Skeletal muscle satellite cell (primary cell): ENCODE measurements at regions not wholly inside any gene's neighbourhood (a gene's known extent, or its start where the extent isn't known, plus 50 kb on each side); places are given as distances from the start of the nearest gene placed in this dataset. TPM values are rescaled to one million over a fixed set of nuclear protein-coding genes. Genes with fewer than 3 reads are reported as not detected.
"Not testable (repeated sequence)": the region's sequence is repeated elsewhere in the genome, so short reads cannot be mapped to it uniquely, and the experiment has no call there.

Experiments
- H3K27me3 ChIP-seq: 2 replicates; pipeline ENCODE4 v1.7.0; 2013; ENCODE audit warnings: low read length; ENCODE audit not compliant: control insufficient read depth, insufficient read depth
- H3K36me3 ChIP-seq: 2 replicates; pipeline ENCODE4 v1.7.0; 2013; ENCODE audit warnings: mild to moderate bottlenecking, control low read depth, low read length; ENCODE audit not compliant: insufficient read depth
- H3K4me1 ChIP-seq: 2 replicates; pipeline ENCODE4 v1.7.0; 2013; ENCODE audit warnings: low read length; ENCODE audit not compliant: control insufficient read depth, insufficient read depth
- H3K4me2 ChIP-seq: 2 replicates; pipeline ENCODE4 v1.7.0; 2013; ENCODE audit warnings: mild to moderate bottlenecking, low read length
- H3K4me3 ChIP-seq: 2 replicates; pipeline ENCODE4 v1.7.0; 2013; ENCODE audit warnings: low read length
- H3K9ac ChIP-seq: 2 replicates; pipeline ENCODE4 v1.7.0; 2013; ENCODE audit warnings: mild to moderate bottlenecking, low read depth, low read length, moderate library complexity
- H3K9me3 ChIP-seq: replicated peaks from 2 replicates; pipeline ENCODE4 v1.7.0; 2013; ENCODE audit warnings: mild to moderate bottlenecking, control low read depth, low read length
- small RNA-seq: library from RNA; depleted of rRNA; stranded (forward); fragments of <200 nt; gene quantifications from one replicate; pipeline ENCODE3, GENCODE V24; 2012

GRCh38 chr15:56792211-56792610, 58.9 kb upstream of the ZNF280D start:
- no peak overlapping the region for H3K9ac ChIP-seq

GRCh38 chr15:56791521-56791920, 58.2 kb upstream of the ZNF280D start:
- not testable (repeated sequence) for H3K27me3 ChIP-seq, H3K4me3 ChIP-seq, H3K9ac ChIP-seq, H3K9me3 ChIP-seq, H3K36me3 ChIP-seq, H3K4me2 ChIP-seq, H3K4me1 ChIP-seq

More at GRCh38 chr15:56792211-56792610, 58.9 kb upstream of the ZNF280D start:
- H3K4me3 ChIP-seq, result no peak overlapping the region
- H3K9me3 ChIP-seq, result no peaks in the 10 kb centered on the region
- no peak overlapping the region for H3K4me2 ChIP-seq
- no peaks in the 10 kb centered on the region for H3K36me3 ChIP-seq
- no peaks in the 10 kb centered on the region for H3K27me3 ChIP-seq
- peaks cover 6% of the 10 kb centered on the region for H3K4me1 ChIP-seq

GRCh38 chr15:56788359-56788758, 55.0 kb upstream of the ZNF280D start:
- H3K9ac ChIP-seq, result no peak overlapping the region
- no peaks in the 10 kb centered on the region for H3K27me3 ChIP-seq
- H3K36me3 ChIP-seq, result no peaks in the 10 kb centered on the region
- no peak overlapping the region for H3K4me3 ChIP-seq
- H3K4me1 ChIP-seq, result no peaks in the 10 kb centered on the region
- no peak overlapping the region for H3K4me2 ChIP-seq
- no peaks in the 10 kb centered on the region for H3K9me3 ChIP-seq

GRCh38 chr15:56786966-56787365, 53.7 kb upstream of the ZNF280D start:
- Histone ChIP-seq H3K4me3 (no peak overlapping the region), H3K9ac (no peak overlapping the region), H3K4me1 (no peaks in the 10 kb centered on the region), H3K27me3 (no peaks in the 10 kb centered on the region), H3K9me3 (no peaks in the 10 kb centered on the region), H3K4me2 (no peak overlapping the region), H3K36me3 (no peaks in the 10 kb centered on the region)

GRCh38 chr15:56783857-56784661, 50.8 kb upstream of the ZNF280D start:
- no peaks in the 10 kb centered on the region for H3K36me3 ChIP-seq
- no peaks in the 10 kb centered on the region for H3K9me3 ChIP-seq
- no peak overlapping the region for H3K9ac ChIP-seq
- H3K27me3 ChIP-seq, result no peaks in the 10 kb centered on the region
- H3K4me2 ChIP-seq, result no peak overlapping the region
- no peaks in the 10 kb centered on the region for H3K4me1 ChIP-seq
- H3K4me3 ChIP-seq, result no peak overlapping the region

GRCh38 chr15:56783156-56783856, 50.0 kb upstream of the ZNF280D start:
- Histone ChIP-seq H3K27me3 (no peaks in the 10 kb centered on the region), H3K4me1 (no peaks in the 10 kb centered on the region), H3K36me3 (no peaks in the 10 kb centered on the region), H3K4me3 (no peak overlapping the region), H3K9ac (no peak overlapping the region), H3K9me3 (no peaks in the 10 kb centered on the region), H3K4me2 (no peak overlapping the region)

Small RNA genes lying in the stretch of these regions (small RNA-seq; reads per million reads assigned to genes)
- gene AC090517.1 (not detected), gene AC090517.3 (not detected)
